ENCODE measurements at regions not wholly inside any gene's neighbourhood (a gene's known extent, or its start where the extent isn't known, plus 50 kb on each side); places are given as distances from the start of the nearest gene placed in this dataset.

DNA sequence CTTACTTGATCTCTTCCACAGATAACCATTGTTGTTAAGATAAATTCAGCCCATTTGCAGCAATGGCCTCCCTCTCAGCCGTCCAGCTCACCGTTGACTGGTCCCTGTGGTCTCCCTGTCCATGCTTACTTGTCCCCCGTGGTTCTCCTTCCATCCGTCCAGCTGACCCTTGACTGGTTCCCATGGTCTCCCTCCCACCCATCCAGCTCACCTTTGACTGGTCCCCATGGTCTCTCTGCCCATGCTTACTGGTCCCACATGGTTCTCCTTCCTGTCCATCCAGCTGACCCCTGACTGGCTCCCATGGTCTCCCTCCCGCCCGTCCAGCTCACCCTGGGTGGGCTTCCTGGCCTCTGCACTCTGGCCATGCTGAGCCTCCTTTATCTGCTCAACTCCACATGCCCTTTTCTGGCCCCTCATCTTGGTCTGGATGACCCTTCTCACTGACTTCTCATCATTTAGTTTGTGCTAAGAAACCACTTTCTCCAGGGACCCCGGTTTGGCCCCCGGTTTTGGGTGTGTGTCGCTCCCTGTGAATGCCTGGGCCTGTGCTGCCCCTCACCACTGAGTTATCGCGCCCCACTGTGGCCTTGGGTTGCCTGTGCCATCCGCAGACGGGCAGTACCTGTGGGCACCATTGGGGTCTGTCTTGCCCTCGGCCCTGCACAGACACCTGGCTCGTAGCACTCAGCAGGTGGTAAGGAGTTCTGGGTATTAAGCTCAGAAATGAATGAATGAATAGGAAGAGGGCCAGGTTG, 146.4 kb downstream of the ERMARD start:
- H2AFZ ChIP-seq (ENCODE audit: low read depth, low read length): no peak overlapping the region
- H3K27ac ChIP-seq (ENCODE audit: low read depth, low read length): no peak overlapping the region
- FAIRE-seq (no peak), DNase-seq (ENCODE audit: low read depth) (no peak)
- Mint-ChIP-seq H3K4me1 (ENCODE audit: low read depth, unreplicated experiment) (peaks cover 3% of the 10 kb centered on the region), H3K36me3 (ENCODE audit: low read depth, unreplicated experiment) (peaks cover 2% of the 10 kb centered on the region), H3K9me3 (ENCODE audit: unreplicated experiment) (peaks cover 10% of the 10 kb centered on the region), H3K27me3 (ENCODE audit: low read depth, unreplicated experiment) (peaks cover 21% of the 10 kb centered on the region), H3K4me3 (ENCODE audit: unreplicated experiment) (no peak overlapping the region), H3K27ac (ENCODE audit: unreplicated experiment) (no peak overlapping the region)
- H3K79me2 ChIP-seq (ENCODE audit: insufficient read depth, low read length): no peaks in the 10 kb centered on the region
- H3K4me2 ChIP-seq (ENCODE audit: low read length): no peak overlapping the region
- no peaks in the 10 kb centered on the region for H3K27me3 ChIP-seq (ENCODE audit: insufficient read depth, low read length)
- H3K4me3 ChIP-seq (ENCODE audit: insufficient read depth, low read depth, low read length): no peak overlapping the region
- TF ChIP-seq CTCF (IDR thresholded peaks at IDR 0.05; ENCODE audit: insufficient read depth, low read depth, low read length): no peak
- TF ChIP-seq EZH2 (IDR thresholded peaks at IDR 0.05; ENCODE audit: insufficient read depth, low read length): no peak
- no peaks in the 10 kb centered on the region for H3K36me3 ChIP-seq (ENCODE audit: insufficient read depth, low read length)
- no peaks in the 10 kb centered on the region for H4K20me1 ChIP-seq (ENCODE audit: insufficient read depth, low read length)
- H3K9ac ChIP-seq (ENCODE audit: low read length): no peak overlapping the region
- peaks cover 7% of the 10 kb centered on the region for H3K9me3 ChIP-seq (ENCODE audit: insufficient read depth, low read depth, low read length)
- no peaks in the 10 kb centered on the region for H3K4me1 ChIP-seq (ENCODE audit: insufficient read depth, low read length)

- Histone ChIP-seq H3K4me1 (ENCODE audit: insufficient read depth, low read length) (no peaks in the 10 kb centered on the region), H3K27ac (ENCODE audit: low read depth, low read length) (no peak overlapping the region), H3K27me3 (ENCODE audit: insufficient read depth, low read length) (no peaks in the 10 kb centered on the region), H3K9ac (ENCODE audit: low read length) (no peak overlapping the region), H3K9me3 (ENCODE audit: insufficient read depth, low read depth, low read length) (peaks cover 9% of the 10 kb centered on the region), H3K79me2 (ENCODE audit: insufficient read depth, low read length) (no peaks in the 10 kb centered on the region), H4K20me1 (ENCODE audit: insufficient read depth, low read length) (no peaks in the 10 kb centered on the region), H3K4me3 (ENCODE audit: insufficient read depth, low read depth, low read length) (no peak overlapping the region), H2AFZ (ENCODE audit: low read depth, low read length) (no peak overlapping the region), H3K4me2 (ENCODE audit: low read length) (no peak overlapping the region), H3K36me3 (ENCODE audit: insufficient read depth, low read length) (no peaks in the 10 kb centered on the region)
- peaks cover 3% of the 10 kb centered on the region for H3K4me1 Mint-ChIP-seq (ENCODE audit: low read depth, unreplicated experiment)
- H3K27ac Mint-ChIP-seq (ENCODE audit: unreplicated experiment): no peak overlapping the region
- TF ChIP-seq EZH2 (IDR thresholded peaks at IDR 0.05; ENCODE audit: insufficient read depth, low read length) (no peak), CTCF (IDR thresholded peaks at IDR 0.05; ENCODE audit: insufficient read depth, low read depth, low read length) (no peak)
- H3K9me3 Mint-ChIP-seq (ENCODE audit: unreplicated experiment): peaks cover 10% of the 10 kb centered on the region
- no peak for DNase-seq (ENCODE audit: low read depth)
- H3K36me3 Mint-ChIP-seq (ENCODE audit: low read depth, unreplicated experiment): peaks cover 2% of the 10 kb centered on the region
- FAIRE-seq: no peak
- H3K4me3 Mint-ChIP-seq (ENCODE audit: unreplicated experiment): no peak overlapping the region
- peaks cover 23% of the 10 kb centered on the region for H3K27me3 Mint-ChIP-seq (ENCODE audit: low read depth, unreplicated experiment)
These were observed 145.5 kb downstream of the ERMARD start for GRCh38 chr6:169896826-169897456.

All from astrocyte (in vitro differentiated cells and primary cell).